ENCODE measurements at regions not wholly inside any gene's neighbourhood (a gene's known extent, or its start where the extent isn't known, plus 50 kb on each side); places are given as distances from the start of the nearest gene placed in this dataset.

GRCh38 chr5:164573397-164573796 lies 1068.0 kb downstream of the MAT2B start:
- 87% methylated on average over 2 of the region's 2 CpGs for WGBS (ENCODE audit: low lambda C conversion rate, missing lambda C conversion rate)
- H3K36me3 ChIP-seq (replicated peaks; ENCODE audit: insufficient read depth, low read depth) = no peaks in the 10 kb centered on the region
- no peaks in the 10 kb centered on the region for H3K9me3 ChIP-seq (ENCODE audit: low read depth)
- no peak for TF ChIP-seq CTCF (IDR thresholded peaks at IDR 0.05; ENCODE audit: poor library complexity)
- no peak for TF ChIP-seq EZH2phosphoT487 (IDR thresholded peaks at IDR 0.05; ENCODE audit: low read depth, severe bottlenecking, unreplicated experiment)
- TF ChIP-seq EZH2 (IDR thresholded peaks at IDR 0.05; ENCODE audit: borderline replicate concordance) = no peak
- no peaks in the 10 kb centered on the region for H3K27me3 ChIP-seq
- no peak overlapping the region for H3K4me2 ChIP-seq
- no peak overlapping the region for H3K4me3 ChIP-seq
- DNase-seq (ENCODE audit: low spot score) = no peak
- no peak overlapping the region for H3K27ac ChIP-seq
- H3K4me1 ChIP-seq (ENCODE audit: insufficient read depth) = no peaks in the 10 kb centered on the region
- no peaks in the 10 kb centered on the region for H3K9me2 ChIP-seq (replicated peaks; ENCODE audit: insufficient read depth)
- no peaks in the 10 kb centered on the region for H3K79me2 ChIP-seq
- no peak overlapping the region for H2AFZ ChIP-seq
- no peaks in the 10 kb centered on the region for H4K20me1 ChIP-seq (ENCODE audit: insufficient read depth, poor library complexity, severe bottlenecking)

- WGBS (ENCODE audit: low lambda C conversion rate, missing lambda C conversion rate) = 90% methylated on average over 2 of the region's 2 CpGs
These were observed 1071.8 kb downstream of the MAT2B start for GRCh38 chr5:164577201-164577600.

GRCh38 chr5:164577742-164578141 lies 1072.3 kb downstream of the MAT2B start:
- H3K9me3 ChIP-seq (ENCODE audit: low read depth) = no peaks in the 10 kb centered on the region
- no peak for DNase-seq (ENCODE audit: low spot score)
- no peaks in the 10 kb centered on the region for H3K9me2 ChIP-seq (replicated peaks; ENCODE audit: insufficient read depth)
- no peak overlapping the region for H3K4me3 ChIP-seq
- H3K27me3 ChIP-seq = no peaks in the 10 kb centered on the region
- no peak overlapping the region for H2AFZ ChIP-seq
- no peaks in the 10 kb centered on the region for H4K20me1 ChIP-seq (ENCODE audit: insufficient read depth, poor library complexity, severe bottlenecking)
- H3K4me2 ChIP-seq = no peak overlapping the region
- H3K4me1 ChIP-seq (ENCODE audit: insufficient read depth) = no peaks in the 10 kb centered on the region
- H3K36me3 ChIP-seq (replicated peaks; ENCODE audit: insufficient read depth, low read depth) = no peaks in the 10 kb centered on the region
- H3K79me2 ChIP-seq = no peaks in the 10 kb centered on the region
- TF ChIP-seq EZH2 (IDR thresholded peaks at IDR 0.05; ENCODE audit: borderline replicate concordance) (no peak), CTCF (IDR thresholded peaks at IDR 0.05; ENCODE audit: poor library complexity) (no peak), EZH2phosphoT487 (IDR thresholded peaks at IDR 0.05; ENCODE audit: low read depth, severe bottlenecking, unreplicated experiment) (no peak)
- WGBS (ENCODE audit: low lambda C conversion rate, missing lambda C conversion rate) = 55% methylated on average over 2 of the region's 2 CpGs
- H3K27ac ChIP-seq = no peak overlapping the region

More at GRCh38 chr5:164577201-164577600, 1071.8 kb downstream of the MAT2B start:
- H4K20me1 ChIP-seq (ENCODE audit: insufficient read depth, poor library complexity, severe bottlenecking) = no peaks in the 10 kb centered on the region
- no peaks in the 10 kb centered on the region for H3K9me2 ChIP-seq (replicated peaks; ENCODE audit: insufficient read depth)
- TF ChIP-seq CTCF (IDR thresholded peaks at IDR 0.05; ENCODE audit: poor library complexity) (no peak), EZH2phosphoT487 (IDR thresholded peaks at IDR 0.05; ENCODE audit: low read depth, severe bottlenecking, unreplicated experiment) (no peak), EZH2 (IDR thresholded peaks at IDR 0.05; ENCODE audit: borderline replicate concordance) (no peak)
- no peaks in the 10 kb centered on the region for H3K79me2 ChIP-seq
- H2AFZ ChIP-seq = no peak overlapping the region
- H3K9me3 ChIP-seq (ENCODE audit: low read depth) = no peaks in the 10 kb centered on the region
- H3K4me2 ChIP-seq = no peak overlapping the region
- no peak overlapping the region for H3K27ac ChIP-seq
- no peaks in the 10 kb centered on the region for H3K36me3 ChIP-seq (replicated peaks; ENCODE audit: insufficient read depth, low read depth)
- no peaks in the 10 kb centered on the region for H3K27me3 ChIP-seq
- no peak overlapping the region for H3K4me3 ChIP-seq
- H3K4me1 ChIP-seq (ENCODE audit: insufficient read depth) = no peaks in the 10 kb centered on the region
- no peak for DNase-seq (ENCODE audit: low spot score)

GRCh38 chr5:164578401-164578800 lies 1073.0 kb downstream of the MAT2B start:
- Histone ChIP-seq H3K27me3 (no peaks in the 10 kb centered on the region), H3K79me2 (no peaks in the 10 kb centered on the region), H3K4me1 (ENCODE audit: insufficient read depth) (no peaks in the 10 kb centered on the region)

More at GRCh38 chr5:164578401-164578800, 1073.0 kb downstream of the MAT2B start:
- Histone ChIP-seq H4K20me1 (ENCODE audit: insufficient read depth, poor library complexity, severe bottlenecking) (no peaks in the 10 kb centered on the region), H3K9me2 (replicated peaks; ENCODE audit: insufficient read depth) (no peaks in the 10 kb centered on the region), H2AFZ (no peak overlapping the region), H3K4me2 (no peak overlapping the region), H3K27ac (no peak overlapping the region), H3K9me3 (ENCODE audit: low read depth) (no peaks in the 10 kb centered on the region), H3K4me3 (no peak overlapping the region), H3K36me3 (replicated peaks; ENCODE audit: insufficient read depth, low read depth) (no peaks in the 10 kb centered on the region)
- 92% methylated on average over 5 of the region's 5 CpGs for WGBS (ENCODE audit: low lambda C conversion rate, missing lambda C conversion rate)
- no peak for DNase-seq (ENCODE audit: low spot score)
- TF ChIP-seq EZH2 (IDR thresholded peaks at IDR 0.05; ENCODE audit: borderline replicate concordance) (no peak), CTCF (IDR thresholded peaks at IDR 0.05; ENCODE audit: poor library complexity) (no peak), EZH2phosphoT487 (IDR thresholded peaks at IDR 0.05; ENCODE audit: low read depth, severe bottlenecking, unreplicated experiment) (no peak)

Data from hepatocyte (in vitro differentiated cells).